ENCODE measurements at regions not wholly inside any gene's neighbourhood (a gene's known extent, or its start where the extent isn't known, plus 50 kb on each side); places are given as distances from the start of the nearest gene placed in this dataset.

GRCh38 chr6:81682858-81683620 is 69.4 kb downstream of the TENT5A start:
- no peak for TF ChIP-seq EGR1 (IDR thresholded peaks at IDR 0.05; ENCODE audit: low read depth in 2 of 2)
- no peak for TF ChIP-seq REST (IDR thresholded peaks at IDR 0.05)
- TF ChIP-seq, protein P1, sequence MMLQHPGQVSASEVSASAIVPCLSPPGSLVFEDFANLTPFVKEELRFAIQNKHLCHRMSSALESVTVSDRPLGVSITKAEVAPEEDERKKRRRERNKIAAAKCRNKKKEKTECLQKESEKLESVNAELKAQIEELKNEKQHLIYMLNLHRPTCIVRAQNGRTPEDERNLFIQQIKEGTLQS (IDR thresholded peaks at IDR 0.05) = no peak
- TF ChIP-seq FOXA1 (IDR thresholded peaks at IDR 0.05) = no peak
- no peak for TF ChIP-seq MAX (IDR thresholded peaks at IDR 0.05)
- TF ChIP-seq RXRA (IDR thresholded peaks at IDR 0.05) = no peak
- no peak for TF ChIP-seq JUND (IDR thresholded peaks at IDR 0.05)
- no peak for TF ChIP-seq HNF4A (conservative IDR thresholded peaks at IDR 0.05)
- TF ChIP-seq HNF4G (IDR thresholded peaks at IDR 0.05) = no peak
- TF ChIP-seq, protein P2, sequence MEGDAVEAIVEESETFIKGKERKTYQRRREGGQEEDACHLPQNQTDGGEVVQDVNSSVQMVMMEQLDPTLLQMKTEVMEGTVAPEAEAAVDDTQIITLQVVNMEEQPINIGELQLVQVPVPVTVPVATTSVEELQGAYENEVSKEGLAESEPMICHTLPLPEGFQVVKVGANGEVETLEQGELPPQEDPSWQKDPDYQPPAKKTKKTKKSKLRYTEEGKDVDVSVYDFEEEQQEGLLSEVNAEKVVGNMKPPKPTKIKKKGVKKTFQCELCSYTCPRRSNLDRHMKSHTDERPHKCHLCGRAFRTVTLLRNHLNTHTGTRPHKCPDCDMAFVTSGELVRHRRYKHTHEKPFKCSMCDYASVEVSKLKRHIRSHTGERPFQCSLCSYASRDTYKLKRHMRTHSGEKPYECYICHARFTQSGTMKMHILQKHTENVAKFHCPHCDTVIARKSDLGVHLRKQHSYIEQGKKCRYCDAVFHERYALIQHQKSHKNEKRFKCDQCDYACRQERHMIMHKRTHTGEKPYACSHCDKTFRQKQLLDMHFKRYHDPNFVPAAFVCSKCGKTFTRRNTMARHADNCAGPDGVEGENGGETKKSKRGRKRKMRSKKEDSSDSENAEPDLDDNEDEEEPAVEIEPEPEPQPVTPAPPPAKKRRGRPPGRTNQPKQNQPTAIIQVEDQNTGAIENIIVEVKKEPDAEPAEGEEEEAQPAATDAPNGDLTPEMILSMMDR (IDR thresholded peaks at IDR 0.05; ENCODE audit: low read depth, low read length, missing input control) = no peak
- no peak for TF ChIP-seq TAF1 (conservative IDR thresholded peaks at IDR 0.05)
- no peak for TF ChIP-seq FOXA2 (IDR thresholded peaks at IDR 0.05)
- TF ChIP-seq ZBTB33 (IDR thresholded peaks at IDR 0.05) = no peak
- 90% methylated on average over 5 of the region's 5 CpGs for whole genome bisulfite sequencing

DNA sequence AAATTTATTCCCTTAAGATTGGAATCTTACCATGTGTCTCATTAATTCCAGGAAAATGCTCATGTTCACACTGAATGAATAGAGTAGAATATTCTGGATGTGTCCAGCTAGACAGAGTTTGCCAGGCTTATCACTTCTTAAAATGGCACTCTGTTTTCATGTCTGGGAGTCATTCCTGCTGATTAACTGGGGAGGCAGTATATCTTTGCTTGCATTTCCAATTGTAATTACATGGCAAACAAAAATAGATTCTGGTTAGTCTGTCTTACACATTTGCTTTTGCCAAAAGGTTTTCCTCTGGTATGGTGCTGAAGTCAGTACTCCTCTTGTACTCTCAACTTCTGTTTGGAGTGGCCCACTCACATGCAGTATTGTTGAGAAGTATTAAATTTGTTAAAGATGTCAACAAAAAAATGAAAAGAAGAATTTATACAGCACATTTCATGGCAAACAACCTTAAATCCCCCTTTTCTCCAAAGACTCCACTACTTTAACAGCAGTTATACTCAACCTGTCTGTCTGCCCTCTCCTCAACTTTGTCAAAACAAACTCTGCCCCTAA is 70.2 kb downstream of the TENT5A start:
- peaks cover 0 to 3% (median 0%) of the 10 kb centered on the region in 4 donors for H3K4me1 ChIP-seq (ENCODE audit: control insufficient read depth in 4 of 4, insufficient read depth in 4 of 4, low read length in 3 of 4)
- H3K4me3 ChIP-seq (ENCODE audit: low read depth in 1 of 3, low read length in 3 of 3) = no peak overlapping the region
- H3K9me3 ChIP-seq (ENCODE audit: control insufficient read depth in 4 of 4, low read length in 3 of 4) = no peaks in the 10 kb centered on the region
- no peak overlapping the region for H3K27ac ChIP-seq (ENCODE audit: low read depth in 1 of 2, low read length in 2 of 2)
- H3K36me3 ChIP-seq (ENCODE audit: control insufficient read depth in 4 of 4, insufficient read depth in 3 of 4, low read depth in 1 of 4, low read length in 3 of 4) = no peaks in the 10 kb centered on the region
- no peaks in the 10 kb centered on the region for H3K27me3 ChIP-seq (ENCODE audit: control insufficient read depth in 4 of 4, insufficient read depth in 4 of 4, low read length in 3 of 4)
- no peak for DNase-seq (ENCODE audit: low spot score)
- no peak overlapping the region for H3K9ac ChIP-seq (ENCODE audit: low read depth in 1 of 2, low read length in 2 of 2)
- TF ChIP-seq FOXA1 (IDR thresholded peaks at IDR 0.05) = no peak
- no peak for TF ChIP-seq NR2F2 (IDR thresholded peaks at IDR 0.05)
- TF ChIP-seq, protein P2 (IDR thresholded peaks at IDR 0.05; ENCODE audit: low read depth, low read length, missing input control) = no peak
- TF ChIP-seq RXRA (IDR thresholded peaks at IDR 0.05) = no peak
- no peak for TF ChIP-seq GABPA (IDR thresholded peaks at IDR 0.05 in 1 of 2, conservative IDR thresholded peaks at IDR 0.05 in 1 of 2)
- no peak for TF ChIP-seq TAF1 (conservative IDR thresholded peaks at IDR 0.05)
- TF ChIP-seq, protein P1 (IDR thresholded peaks at IDR 0.05) = no peak
- no peak for TF ChIP-seq MAX (IDR thresholded peaks at IDR 0.05)
- no peak for TF ChIP-seq ZBTB33 (IDR thresholded peaks at IDR 0.05)
- TF ChIP-seq FOXA2 (IDR thresholded peaks at IDR 0.05) = no peak
- no peak for TF ChIP-seq YY1 (IDR thresholded peaks at IDR 0.05)
- no peak for TF ChIP-seq HNF4A (conservative IDR thresholded peaks at IDR 0.05)

More at GRCh38 chr6:81682858-81683620, 69.4 kb downstream of the TENT5A start:
- Histone ChIP-seq H3K27me3 (ENCODE audit: control insufficient read depth in 4 of 4, insufficient read depth in 4 of 4, low read length in 3 of 4) (no peaks in the 10 kb centered on the region), H3K4me3 (ENCODE audit: low read depth in 1 of 3, low read length in 3 of 3) (no peak overlapping the region), H3K9me3 (ENCODE audit: control insufficient read depth in 4 of 4, low read length in 3 of 4) (no peaks in the 10 kb centered on the region), H3K4me1 (ENCODE audit: control insufficient read depth in 4 of 4, insufficient read depth in 4 of 4, low read length in 3 of 4) (peaks cover 0 to 3% (median 0%) of the 10 kb centered on the region in 4 donors), H3K36me3 (ENCODE audit: control insufficient read depth in 4 of 4, insufficient read depth in 3 of 4, low read depth in 1 of 4, low read length in 3 of 4) (no peaks in the 10 kb centered on the region), H3K27ac (ENCODE audit: low read depth in 1 of 2, low read length in 2 of 2) (no peak overlapping the region), H3K9ac (ENCODE audit: low read depth in 1 of 2, low read length in 2 of 2) (no peak overlapping the region)
- DNase-seq (ENCODE audit: low spot score) = no peak
